K562 (cell line): ENCODE measurements at regions not wholly inside any gene's neighbourhood (a gene's known extent, or its start where the extent isn't known, plus 50 kb on each side); places are given as distances from the start of the nearest gene placed in this dataset.

ENCODE experiments used
- ARNT ChIP-seq, 2 experiments: fragments of 450-650 bp; IDR thresholded peaks; 2 replicates each; pipeline ENCODE4 v1.6.1; 2016; ENCODE audit warnings: mild to moderate bottlenecking in 1 of 2
- CUX1 ChIP-seq: fragments of 200-800 bp; sonication (Bioruptor generic); IDR thresholded peaks from 2 replicates; pipeline ENCODE4 v1.6.1; 2016; ENCODE audit warnings: missing genetic modification characterization, missing compliant biosample characterization
- E2F6 ChIP-seq, 2 experiments: IDR thresholded peaks; 2 replicates each; pipeline ENCODE4 v1.6.1; 2011; ENCODE audit warnings: borderline replicate concordance in 1 of 2, control low read depth in 1 of 2, low read depth in 1 of 2, low read length in 1 of 2, mild to moderate bottlenecking in 1 of 2, mixed read lengths in 1 of 2, moderate library complexity in 1 of 2; ENCODE audit not compliant: insufficient read depth in 1 of 2, insufficient read length in 1 of 2, poor library complexity in 1 of 2, severe bottlenecking in 1 of 2; ENCODE audit errors: extremely low read depth in 1 of 2
- HDAC2 ChIP-seq: fragments of 450-650 bp; IDR thresholded peaks from 2 replicates; pipeline ENCODE4 v1.6.1; 2016; ENCODE audit warnings: mild to moderate bottlenecking
- HDAC8 ChIP-seq: fragments of 450-650 bp; IDR thresholded peaks from 2 replicates; pipeline ENCODE4 v1.6.1; 2016; ENCODE audit warnings: mild to moderate bottlenecking, missing genetic modification characterization, moderate library complexity, missing compliant biosample characterization
- HMBOX1 ChIP-seq: sonication (generic); IDR thresholded peaks from 2 replicates; pipeline ENCODE4 v1.6.1; 2016
- IFI16 ChIP-seq: fragments of 250-450 bp; sonication (Bioruptor Pico); IDR thresholded peaks from 2 replicates; pipeline ENCODE4 v2.1.2; 2022; ENCODE audit warnings: mild to moderate bottlenecking, inconsistent platforms
- L3MBTL2 ChIP-seq: fragments of 450-650 bp; IDR thresholded peaks from 2 replicates; pipeline ENCODE4 v1.6.1; 2016; ENCODE audit warnings: mild to moderate bottlenecking, moderate library complexity
- MAFF ChIP-seq: IDR thresholded peaks from 2 replicates; pipeline ENCODE4 v1.6.1; 2012; ENCODE audit warnings: low read length, improper control_type of control experiment
- MAFG ChIP-seq: fragments of 450-650 bp; conservative IDR thresholded peaks from 2 replicates; pipeline ENCODE4 v1.6.1; 2016; ENCODE audit warnings: missing genetic modification characterization, missing compliant biosample characterization
- MAFK ChIP-seq: IDR thresholded peaks from 2 replicates; pipeline ENCODE4 v1.6.1; 2011; ENCODE audit warnings: low read length, improper control_type of control experiment
- MNT ChIP-seq, 2 experiments: fragments of 450-650 bp; conservative IDR thresholded peaks; 2 replicates each; pipeline ENCODE4 v1.6.1; 2017; ENCODE audit warnings: mild to moderate bottlenecking in 2 of 2, moderate library complexity in 2 of 2
- MYC ChIP-seq, 2 experiments: fragments of 250-450 bp in 1 of 2; sonication (Bioruptor Pico) in 1 of 2; IDR thresholded peaks; 2 replicates each; pipeline versions ENCODE4 v1.5.1 to v1.6.1; 2012 to 2021; ENCODE audit warnings: low read depth in 2 of 2, borderline replicate concordance in 1 of 2, improper control_type of control experiment in 1 of 2, low read length in 1 of 2, mild to moderate bottlenecking in 1 of 2, moderate library complexity in 1 of 2
- NRF1 ChIP-seq, 2 experiments: fragments of 450-650 bp; IDR thresholded peaks in 1 of 2; conservative IDR thresholded peaks in 1 of 2; 2 replicates each; pipeline ENCODE4 v1.6.1; 2014; ENCODE audit warnings: mild to moderate bottlenecking in 2 of 2
- POLR2G ChIP-seq: fragments of 200-400 bp; formaldehyde crosslinking; IDR thresholded peaks from 2 replicates; pipeline ENCODE4 v1.6.1; 2017; ENCODE audit warnings: low read depth, mild to moderate bottlenecking, antibody characterized with exemption, low read length, moderate library complexity
- PPARD ChIP-seq: fragments of 250-450 bp; sonication (Bioruptor Pico); IDR thresholded peaks from 2 replicates; pipeline ENCODE4 v1.8.0; 2022; ENCODE audit warnings: inconsistent platforms, mild to moderate bottlenecking, moderate library complexity
- TAF9B ChIP-seq: fragments of 450-650 bp; IDR thresholded peaks from 2 replicates; pipeline ENCODE4 v1.6.1; 2018; ENCODE audit warnings: mild to moderate bottlenecking; ENCODE audit not compliant: partially characterized antibody
- ZNF212 ChIP-seq: fragments of 450-650 bp; formaldehyde crosslinking; IDR thresholded peaks from 2 replicates; pipeline ENCODE4 v1.4.0; 2020; ENCODE audit warnings: mild to moderate bottlenecking
- ZNF76 ChIP-seq: fragments of 250-450 bp; sonication (Bioruptor Pico); IDR thresholded peaks from 2 replicates; pipeline ENCODE4 v1.4.0; 2020; ENCODE audit warnings: mild to moderate bottlenecking, moderate library complexity, borderline replicate concordance

GRCh38 chr7:97512441-97513207, 219.3 kb upstream of the TAC1 start (continued):
- no peak for TF ChIP-seq CUX1 (CRISPR knock-in tag)
- no peak for TF ChIP-seq PPARD (CRISPR knock-in tag)
- no peak for TF ChIP-seq MNT (conservative IDR thresholded peaks at IDR 0.05)
- no peak for TF ChIP-seq ZNF212 (CRISPR knock-in tag)
- TF ChIP-seq ARNT (IDR thresholded peaks at IDR 0.05), result no peak
- no peak for TF ChIP-seq L3MBTL2
- peak; percentile 55; the same call in 1 of the 2 replicates for TF ChIP-seq HMBOX1
- TF ChIP-seq HDAC2, result no peak
- no peak for TF ChIP-seq TAF9B
- no peak for TF ChIP-seq IFI16
- peak; percentile 66 for TF ChIP-seq MAFK
- TF ChIP-seq E2F6 (IDR thresholded peaks at IDR 0.05; ENCODE audit: borderline replicate concordance in 1 of 2, extremely low read depth in 1 of 2, insufficient read depth in 1 of 2, insufficient read length in 1 of 2, low read depth in 1 of 2, low read length in 1 of 2, poor library complexity in 1 of 2, severe bottlenecking in 1 of 2), result no peak
- no peak for TF ChIP-seq HDAC8 (tag)
- no peak for TF ChIP-seq ZNF76 (CRISPR knock-in tag)
- TF ChIP-seq MAFG (tag), result peak; percentile 90
- TF ChIP-seq MAFF, result peak; percentile 76
- TF ChIP-seq NRF1 (conservative IDR thresholded peaks at IDR 0.05 in 1 of 2, IDR thresholded peaks at IDR 0.05 in 1 of 2), result no peak
- 0 out of 2 replicates have a peak, but pooled peaks have one; percentile 21 for TF ChIP-seq MYC (IDR thresholded peaks at IDR 0.05; ENCODE audit: low read depth, low read length)
- TF ChIP-seq MYC (CRISPR knock-in tag; IDR thresholded peaks at IDR 0.05; ENCODE audit: borderline replicate concordance, low read depth), result no peak
- TF ChIP-seq POLR2G, result no peak
